GM12864 (cell line): ENCODE measurements at regions not wholly inside any gene's neighbourhood (a gene's known extent, or its start where the extent isn't known, plus 50 kb on each side); places are given as distances from the start of the nearest gene placed in this dataset.

ENCODE experiments used
- DNase-seq: peaks from one replicate; pipeline ENCODE4 v3.0.0-alpha.2; 2011; ENCODE audit warnings: low read depth
- H3K4me3 ChIP-seq: 2 replicates; pipeline ENCODE4 v1.5.1; 2011; ENCODE audit warnings: mild to moderate bottlenecking, low read depth, low read length, control low read depth
- CTCF ChIP-seq: IDR thresholded peaks from 2 replicates; pipeline ENCODE4 v1.5.1; 2011; ENCODE audit warnings: low read depth, mild to moderate bottlenecking, moderate library complexity, low read length, control low read depth, inconsistent platforms; ENCODE audit errors: missing control alignments

DNA sequence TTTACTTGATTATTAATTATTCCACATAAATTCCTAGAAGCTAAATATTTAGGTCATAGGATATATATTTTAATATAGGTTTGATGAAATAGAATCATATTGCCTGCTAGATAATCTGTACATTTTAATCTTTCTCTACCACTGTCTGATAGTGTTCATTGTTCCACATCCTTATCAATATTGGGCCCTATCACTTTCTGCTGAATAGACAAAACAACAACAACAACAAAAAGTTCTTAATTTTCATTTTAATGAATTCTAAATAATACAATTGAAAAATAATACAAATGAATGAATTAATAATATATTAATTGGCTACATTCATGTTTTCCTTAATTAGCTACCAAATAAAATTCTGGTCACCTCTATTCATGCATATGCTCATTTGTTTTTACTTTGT is 1437.2 kb downstream of the LRFN5 start:
- no peak overlapping the region for H3K4me3 ChIP-seq
- no peak for DNase-seq
- TF ChIP-seq CTCF, result no peak

DNA sequence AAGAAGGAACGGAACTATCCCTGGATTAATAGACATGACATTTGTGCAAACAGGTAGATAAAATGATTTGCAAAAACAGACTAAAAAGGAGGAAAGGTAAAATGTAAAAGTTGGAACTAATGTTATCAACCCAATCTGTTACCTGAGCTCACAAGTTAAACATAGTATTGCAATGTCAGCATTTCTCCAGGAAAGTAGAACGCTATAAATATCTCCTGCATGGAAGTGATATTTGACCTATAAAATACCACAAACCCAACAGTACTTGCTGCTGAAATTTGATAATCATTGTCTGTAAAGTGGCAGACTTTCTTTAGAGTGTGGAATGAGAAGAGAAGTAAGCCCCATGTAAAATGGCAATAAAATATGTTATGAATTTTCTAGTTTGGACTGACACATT is 1435.7 kb downstream of the LRFN5 start:
- H3K4me3 ChIP-seq, result no peak overlapping the region
- TF ChIP-seq CTCF, result no peak
- no peak for DNase-seq

- DNase-seq, result no peak
- no peak overlapping the region for H3K4me3 ChIP-seq
- TF ChIP-seq CTCF, result no peak
Observed at GRCh38 chr14:43041976-43042375, 1435.3 kb downstream of the LRFN5 start.

DNA sequence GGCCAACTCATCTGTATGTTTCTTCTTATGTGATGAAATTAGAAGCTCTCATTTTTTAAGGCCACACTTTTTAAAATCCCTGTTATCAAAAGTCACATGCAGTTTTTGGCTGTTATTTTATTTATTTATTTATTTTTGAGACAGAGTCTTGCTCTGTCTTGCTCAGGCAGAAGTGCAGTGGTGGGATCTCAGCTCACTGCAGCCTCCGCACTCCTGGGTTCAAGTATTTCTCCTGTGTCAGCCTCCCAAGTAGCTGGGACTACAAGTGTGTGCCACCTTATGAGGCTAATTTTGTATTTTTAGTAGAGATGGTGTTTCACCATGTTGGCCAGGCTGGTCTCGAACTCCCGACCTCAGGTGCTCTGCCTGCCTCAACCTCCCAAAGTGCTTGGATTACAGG is 1434.5 kb downstream of the LRFN5 start:
- H3K4me3 ChIP-seq, result no peak overlapping the region
- DNase-seq, result no peak

DNA sequence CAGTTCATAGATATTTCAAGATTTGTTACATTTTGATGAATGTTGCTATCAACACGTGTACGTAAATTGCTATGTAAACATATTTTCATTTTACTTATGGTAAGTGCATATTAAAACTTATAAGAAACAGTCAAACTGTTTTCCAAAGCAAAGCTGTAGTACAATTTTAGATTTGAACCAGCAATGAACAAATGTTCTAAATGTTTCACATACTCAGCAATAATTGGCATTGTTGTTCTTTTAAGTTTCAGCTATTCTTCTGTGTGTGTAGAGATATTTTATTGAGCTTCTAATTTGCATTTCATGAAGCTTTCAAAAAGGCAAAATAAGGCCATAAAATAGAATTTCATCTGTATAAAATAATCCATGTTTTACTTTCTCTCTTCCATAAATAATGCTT is 1433.2 kb downstream of the LRFN5 start:
- H3K4me3 ChIP-seq, result no peak overlapping the region
- no peak for DNase-seq
- TF ChIP-seq CTCF, result no peak

More for the DNA sequence above, 1434.5 kb downstream of the LRFN5 start:
- no peak for TF ChIP-seq CTCF

DNA sequence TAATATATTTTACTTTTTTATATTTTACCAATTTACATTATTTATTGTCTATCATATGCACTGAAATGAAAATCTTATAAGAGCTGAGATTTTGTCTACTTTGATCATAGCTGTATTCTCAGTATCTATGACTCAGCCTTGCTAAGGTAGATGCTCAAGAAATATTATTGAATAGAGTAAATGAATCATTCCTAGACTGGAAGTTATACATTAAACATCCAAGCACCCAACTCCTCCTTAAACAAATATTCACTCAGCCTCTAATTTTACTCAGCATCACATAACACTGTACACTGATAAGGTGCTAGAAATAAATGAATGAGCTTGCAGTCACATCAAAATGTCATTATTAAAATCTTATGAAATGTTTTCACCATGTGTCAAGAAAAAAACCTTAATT is 1424.9 kb downstream of the LRFN5 start:
- no peak for TF ChIP-seq CTCF
- no peak overlapping the region for H3K4me3 ChIP-seq
- no peak for DNase-seq

DNA sequence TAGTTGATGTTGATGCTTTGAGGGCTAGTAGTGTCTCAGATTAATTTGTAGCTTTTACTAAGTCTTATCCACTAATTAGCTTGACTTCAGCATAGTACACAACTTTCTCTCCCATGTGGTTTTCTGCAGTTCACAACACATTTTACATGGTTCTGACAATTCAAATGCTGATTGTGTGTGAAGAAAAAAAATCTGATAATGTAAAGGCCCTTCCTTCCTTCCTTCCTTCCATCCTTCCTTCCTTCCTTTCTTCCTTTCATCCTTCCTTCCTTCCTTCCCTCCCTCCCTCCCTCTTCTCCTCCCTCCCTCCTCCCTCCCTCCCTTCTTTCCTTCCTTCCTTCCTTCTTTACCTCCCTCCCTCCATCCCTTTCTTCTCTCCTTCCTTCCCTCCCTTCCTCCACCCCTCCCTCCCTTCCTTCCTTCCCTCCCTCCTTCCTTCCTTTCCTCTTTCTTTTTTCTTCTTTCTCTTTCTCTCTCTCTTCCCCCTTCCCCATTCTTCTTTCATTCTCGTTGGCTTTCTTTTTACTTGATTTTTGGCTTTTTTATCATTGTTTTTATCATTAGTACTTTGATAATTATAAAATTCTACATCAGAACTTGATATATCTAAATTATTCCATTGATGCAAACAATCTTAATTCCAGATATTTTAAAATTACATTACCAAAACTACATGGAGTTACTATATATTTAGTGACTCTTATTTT is 1415.6 kb downstream of the LRFN5 start:
- DNase-seq, result no peak
- TF ChIP-seq CTCF, result no peak
- no peak overlapping the region for H3K4me3 ChIP-seq
